Nephron progenitor cell (in vitro differentiated cells): ENCODE measurements at regions not wholly inside any gene's neighbourhood (a gene's known extent, or its start where the extent isn't known, plus 50 kb on each side); places are given as distances from the start of the nearest gene placed in this dataset.

ENCODE experiments used
- DNase-seq: peaks from one replicate; pipeline ENCODE4 v3.0.0; 2021
- H3K27ac Mint-ChIP-seq: 2 replicates; pipeline ENCODE4 v1.8.0; 2021; ENCODE audit warnings: mild to moderate bottlenecking, moderate library complexity, mixed read lengths
- H3K27me3 Mint-ChIP-seq: 2 replicates; pipeline ENCODE4 v1.8.0; 2021; ENCODE audit warnings: mild to moderate bottlenecking, low read depth, mixed read lengths; ENCODE audit not compliant: poor library complexity
- H3K36me3 Mint-ChIP-seq: 2 replicates; pipeline ENCODE4 v1.8.0; 2021; ENCODE audit warnings: low read depth, mixed read lengths
- H3K4me1 Mint-ChIP-seq: 2 replicates; pipeline ENCODE4 v1.8.0; 2021; ENCODE audit warnings: mixed read lengths
- H3K4me3 Mint-ChIP-seq: 2 replicates; pipeline ENCODE4 v1.8.0; 2021; ENCODE audit warnings: mild to moderate bottlenecking, moderate library complexity, mixed read lengths
- H3K9me3 Mint-ChIP-seq: 2 replicates; pipeline ENCODE4 v1.8.0; 2021; ENCODE audit warnings: mild to moderate bottlenecking, moderate library complexity, mixed read lengths
- CTCF ChIP-seq: fragments of 200-600 bp; sonication (generic); IDR thresholded peaks from 2 replicates; pipeline ENCODE4 v1.5.0; 2021; ENCODE audit warnings: antibody characterized with exemption

- no peak for TF ChIP-seq CTCF
- Mint-ChIP-seq H3K4me1 (peaks cover 5% of the 10 kb centered on the region), H3K36me3 (no peaks in the 10 kb centered on the region), H3K27me3 (peaks cover 4% of the 10 kb centered on the region), H3K27ac (no peak overlapping the region), H3K4me3 (no peak overlapping the region), H3K9me3 (no peaks in the 10 kb centered on the region)
- DNase-seq, result no peak
Measured at GRCh38 chr2:122535960-122536505, 780.6 kb downstream of the TSN start.

GRCh38 chr2:122539311-122539710 lies 783.9 kb downstream of the TSN start:
- Mint-ChIP-seq H3K4me1 (no peaks in the 10 kb centered on the region), H3K9me3 (no peaks in the 10 kb centered on the region), H3K27me3 (peaks cover 4% of the 10 kb centered on the region), H3K36me3 (no peaks in the 10 kb centered on the region), H3K4me3 (no peak overlapping the region), H3K27ac (no peak overlapping the region)
- DNase-seq, result no peak
- TF ChIP-seq CTCF, result no peak

DNA sequence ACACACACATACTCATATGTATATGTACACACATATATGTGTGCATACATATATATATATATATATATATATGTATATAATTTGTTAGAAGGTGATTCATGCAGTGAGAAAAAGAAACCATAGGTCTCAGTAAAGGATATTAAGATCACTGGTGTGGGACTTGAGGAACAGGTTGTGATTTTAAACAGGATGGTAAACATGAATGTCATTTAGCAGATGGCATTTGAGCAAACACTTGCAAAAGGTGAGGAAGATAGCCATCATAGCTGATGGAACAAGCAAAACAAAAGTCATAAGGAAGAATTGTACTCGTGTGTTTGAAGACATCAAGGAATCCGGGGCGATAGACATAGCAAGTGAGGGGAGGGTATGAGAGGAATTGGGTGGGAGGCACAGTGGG lies 784.5 kb downstream of the TSN start:
- Mint-ChIP-seq H3K4me1 (no peaks in the 10 kb centered on the region), H3K4me3 (no peak overlapping the region)

GRCh38 chr2:122542236-122542635 lies 786.8 kb downstream of the TSN start:
- Mint-ChIP-seq H3K4me1 (no peaks in the 10 kb centered on the region), H3K27me3 (no peaks in the 10 kb centered on the region)

More for the DNA sequence above, 784.5 kb downstream of the TSN start:
- Mint-ChIP-seq H3K27me3 (peaks cover 4% of the 10 kb centered on the region), H3K9me3 (no peaks in the 10 kb centered on the region), H3K27ac (no peak overlapping the region), H3K36me3 (no peaks in the 10 kb centered on the region)
- no peak for DNase-seq
- no peak for TF ChIP-seq CTCF

DNA sequence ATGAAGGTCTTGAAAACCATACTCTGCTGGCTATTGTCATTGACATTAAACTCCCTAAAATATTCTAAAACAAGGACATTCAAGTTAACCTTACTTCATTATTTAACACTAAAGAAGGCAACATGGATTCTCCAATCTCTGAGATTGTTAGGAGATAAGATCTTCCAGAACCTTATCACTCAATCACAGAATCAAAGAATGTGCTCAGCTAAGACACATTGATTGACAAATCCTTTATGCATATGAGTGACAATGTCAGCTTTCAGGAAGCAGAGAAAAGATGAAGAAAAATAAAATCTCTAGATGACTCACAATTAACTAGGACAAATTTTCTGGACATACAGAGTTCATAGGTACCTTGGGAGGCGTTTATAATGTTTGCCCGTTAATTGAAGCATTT lies 787.2 kb downstream of the TSN start:
- no peak for DNase-seq
- H3K4me1 Mint-ChIP-seq, result no peaks in the 10 kb centered on the region
- no peak for TF ChIP-seq CTCF
- no peak overlapping the region for H3K4me3 Mint-ChIP-seq
- H3K9me3 Mint-ChIP-seq, result no peaks in the 10 kb centered on the region
- H3K27ac Mint-ChIP-seq, result no peak overlapping the region
- H3K27me3 Mint-ChIP-seq, result no peaks in the 10 kb centered on the region
- no peaks in the 10 kb centered on the region for H3K36me3 Mint-ChIP-seq

More at GRCh38 chr2:122542236-122542635, 786.8 kb downstream of the TSN start:
- Mint-ChIP-seq H3K36me3 (no peaks in the 10 kb centered on the region), H3K9me3 (no peaks in the 10 kb centered on the region), H3K27ac (no peak overlapping the region), H3K4me3 (no peak overlapping the region)
- TF ChIP-seq CTCF, result no peak
- DNase-seq, result no peak

- no peak for TF ChIP-seq CTCF
- Mint-ChIP-seq H3K4me1 (peaks cover 6% of the 10 kb centered on the region), H3K27me3 (no peaks in the 10 kb centered on the region), H3K36me3 (no peaks in the 10 kb centered on the region), H3K27ac (no peak overlapping the region), H3K4me3 (no peak overlapping the region), H3K9me3 (no peaks in the 10 kb centered on the region)
- DNase-seq, result no peak
Measured at GRCh38 chr2:122543815-122544214, 788.4 kb downstream of the TSN start.
